MV-4-11 (cell line): ENCODE measurements at regions not wholly inside any gene's neighbourhood (a gene's known extent, or its start where the extent isn't known, plus 50 kb on each side); places are given as distances from the start of the nearest gene placed in this dataset.
A peak's percentile ranks its signal among the peaks of the same experiment; 100 is the strongest.

Experiments
- DNase-seq: peaks from one replicate; lab custom pipeline; 2025; lab: John Stamatoyannopoulos, UW

DNA sequence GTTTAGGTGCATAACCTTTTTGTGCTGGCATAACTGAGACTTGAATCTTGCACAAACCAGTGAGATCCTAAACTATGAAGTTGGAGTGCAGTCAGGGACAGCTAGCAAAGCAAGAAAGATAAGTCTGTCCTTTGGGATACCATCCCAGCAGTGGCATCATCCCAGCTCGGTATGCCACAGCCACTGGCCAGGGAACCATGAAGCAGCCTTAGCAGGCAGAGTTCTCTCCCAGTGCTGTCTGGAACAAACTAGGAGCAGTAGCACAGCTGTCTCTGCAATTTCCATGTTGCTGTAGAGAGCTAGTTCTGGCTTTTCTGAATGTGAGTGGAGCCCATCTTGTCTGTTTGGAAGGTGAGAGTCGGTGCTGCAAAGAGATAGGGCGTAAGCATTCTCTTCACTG, 130.3 kb downstream of the DTWD1 start:
- no peak for DNase-seq

- no peak for DNase-seq
These were observed 130.9 kb downstream of the DTWD1 start for GRCh38 chr15:49751751-49752150.

DNA sequence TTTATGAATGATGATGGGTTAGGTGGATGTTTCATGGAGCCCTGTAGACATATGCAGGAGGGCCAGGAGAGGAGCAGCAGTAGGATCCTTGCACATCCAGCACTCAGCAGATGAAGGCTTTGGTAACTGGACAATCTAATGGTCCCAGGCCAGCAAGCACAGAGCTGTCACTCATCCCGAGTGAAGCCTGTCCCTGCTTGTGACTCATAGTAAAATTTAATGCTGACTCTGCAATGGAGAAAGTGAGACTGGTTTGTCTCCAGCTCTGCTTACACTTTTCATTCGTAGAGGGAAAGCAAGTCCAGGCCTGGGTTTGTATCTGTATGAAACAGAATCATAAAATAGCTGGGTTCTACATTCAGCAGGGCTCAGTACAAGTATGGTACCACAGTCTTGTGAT, 131.7 kb downstream of the DTWD1 start:
- DNase-seq = no peak

GRCh38 chr15:49758456-49758855, 137.6 kb downstream of the DTWD1 start:
- no peak for DNase-seq

- no peak for DNase-seq
These were observed 138.0 kb downstream of the DTWD1 start for GRCh38 chr15:49758856-49759255.

GRCh38 chr15:49760749-49761148, 139.9 kb downstream of the DTWD1 start:
- no peak for DNase-seq

DNA sequence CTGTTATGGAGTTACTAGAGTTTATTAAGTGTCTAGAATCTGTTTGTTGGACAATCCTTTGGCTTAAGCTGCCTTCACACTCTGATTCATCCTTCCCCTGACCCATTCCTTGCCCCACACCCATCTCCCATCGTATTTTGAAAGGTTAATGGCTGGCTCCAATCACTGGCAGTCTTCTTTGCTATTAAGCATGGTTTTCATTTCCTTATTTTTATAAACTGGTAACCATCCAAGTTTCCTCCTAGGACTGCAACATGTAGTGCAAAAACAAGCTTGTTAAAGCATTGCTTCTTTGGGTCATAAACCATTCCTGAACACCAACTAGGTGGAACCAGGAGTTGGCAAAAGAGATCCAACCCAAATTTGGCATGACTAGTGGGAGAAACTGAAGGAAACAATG, 148.4 kb downstream of the DTWD1 start:
- peak; percentile 46 for DNase-seq

- no peak for DNase-seq
These were observed 168.6 kb downstream of the DTWD1 start for GRCh38 chr15:49789436-49789835.

- no peak for DNase-seq
These were observed 173.1 kb downstream of the DTWD1 start for GRCh38 chr15:49793943-49794342.

DNA sequence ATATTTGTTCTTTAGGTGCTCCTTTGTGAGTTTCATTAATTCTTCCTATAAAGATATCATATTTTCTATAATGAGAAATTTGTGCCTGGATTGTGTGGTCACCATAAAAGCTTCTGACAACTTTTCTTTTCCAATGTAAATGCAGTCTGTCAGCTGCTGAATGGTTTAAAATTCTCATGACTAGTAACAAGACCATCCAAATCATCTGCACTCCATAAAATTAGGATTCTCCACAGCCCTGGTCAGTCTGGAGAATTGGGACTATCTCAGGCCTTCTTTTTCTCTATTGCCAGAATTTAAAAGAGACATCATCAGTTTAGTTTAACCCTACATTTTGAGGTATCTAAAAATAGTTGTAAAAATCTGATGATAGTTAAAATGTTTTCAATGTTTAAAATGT, 180.9 kb downstream of the DTWD1 start:
- no peak for DNase-seq
